GM12878 (cell line): ENCODE measurements at regions not wholly inside any gene's neighbourhood (a gene's known extent, or its start where the extent isn't known, plus 50 kb on each side); places are given as distances from the start of the nearest gene placed in this dataset.

Experiments
- CHD2 ChIP-seq: IDR thresholded peaks from 2 replicates; pipeline ENCODE4 v1.6.1; 2011; ENCODE audit warnings: low read depth, low read length, improper control_type of control experiment, borderline replicate concordance
- CREM ChIP-seq: IDR thresholded peaks from 2 replicates; pipeline ENCODE4 v1.6.1; 2014; ENCODE audit warnings: antibody characterized with exemption, low read depth
- CTCF ChIP-seq, 3 experiments: IDR thresholded peaks in 2 of 3; conservative IDR thresholded peaks in 1 of 3; 2 replicates each; pipeline ENCODE4 v1.5.1; 2011; ENCODE audit warnings: low read depth in 3 of 3, low read length in 3 of 3, mild to moderate bottlenecking in 3 of 3, control low read depth in 2 of 3, moderate library complexity in 2 of 3, inconsistent platforms in 1 of 3, mixed read lengths in 1 of 3; ENCODE audit not compliant: control insufficient read depth in 2 of 3, insufficient read depth in 1 of 3; ENCODE audit errors: extremely low read depth in 1 of 3
- EZH2 ChIP-seq: IDR thresholded peaks from 2 replicates; pipeline ENCODE4 v1.6.1; 2012; ENCODE audit warnings: low read depth, mild to moderate bottlenecking, control low read depth, inconsistent platforms, low read length, borderline replicate concordance; ENCODE audit not compliant: control insufficient read depth
- MYC ChIP-seq: IDR thresholded peaks from 2 replicates; pipeline ENCODE4 v1.6.1; 2011; ENCODE audit warnings: mild to moderate bottlenecking, low read length, moderate library complexity, inconsistent platforms; ENCODE audit not compliant: insufficient read depth, insufficient replicate concordance, insufficient read length, severe bottlenecking
- POLR2AphosphoS5 ChIP-seq: IDR thresholded peaks from 2 replicates; pipeline ENCODE4 v1.6.1; 2011; ENCODE audit warnings: mild to moderate bottlenecking, low read length, inconsistent platforms

DNA sequence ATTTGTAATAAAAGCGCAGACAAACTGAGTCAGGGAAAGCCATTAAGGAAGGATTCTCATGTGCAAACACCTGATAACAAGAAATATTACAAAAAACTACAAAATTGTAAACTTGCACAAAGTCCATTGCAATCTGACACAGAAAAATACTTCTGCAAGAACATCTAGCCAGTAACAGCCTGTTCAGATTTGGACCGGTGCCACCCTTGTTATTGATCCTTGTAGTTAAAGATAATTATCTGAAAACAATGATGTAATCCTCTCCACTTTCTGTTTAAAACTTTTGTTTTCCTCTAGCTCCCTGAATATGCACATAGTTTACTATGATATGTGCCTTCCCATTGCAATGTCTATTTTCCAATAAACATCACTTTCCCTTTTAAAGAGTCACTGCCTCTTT lies 1090.2 kb downstream of the PLOD2 start:
- TF ChIP-seq CHD2 (no peak), CTCF (IDR thresholded peaks at IDR 0.05 in 2 of 3, conservative IDR thresholded peaks at IDR 0.05 in 1 of 3; ENCODE audit: control insufficient read depth in 2 of 3, extremely low read depth in 1 of 3, insufficient read depth in 1 of 3, low read depth in 3 of 3, low read length in 3 of 3) (no peak), CREM (no peak), MYC (no peak), POLR2AphosphoS5 (no peak), EZH2 (no peak)
